Activated naive CD4-positive, alpha-beta T cell treated with anti-CD3 and anti-CD28 coated beads, Interleukin-2, amount 50 U/mL, for 72 hours (primary cell): ENCODE measurements at regions not wholly inside any gene's neighbourhood (a gene's known extent, or its start where the extent isn't known, plus 50 kb on each side); places are given as distances from the start of the nearest gene placed in this dataset.
"Not testable (repeated sequence)": the region's sequence is repeated elsewhere in the genome, so short reads cannot be mapped to it uniquely, and the experiment has no call there.

ENCODE experiments used
- ATAC-seq, 2 donors: fragments of 150-1000 bp; cut with Tn5 transposase; 2 replicates each; pipeline ENCODE4 v1.10.0; 2021; ENCODE audit warnings: mild to moderate bottlenecking in 2 of 2, moderate library complexity in 2 of 2
- DNase-seq, 2 donors: peaks; one replicate each; pipeline ENCODE4 v3.0.0; 2021 to 2022; ENCODE audit warnings: low spot score in 2 of 2
- H3K27ac Mint-ChIP-seq, 2 donors: one replicate each; pipeline ENCODE4 v1.8.0; 2022; ENCODE audit warnings: mild to moderate bottlenecking in 2 of 2, mixed read lengths in 2 of 2
- H3K36me3 Mint-ChIP-seq, 2 donors: one replicate each; pipeline ENCODE4 v1.8.0; 2022; ENCODE audit warnings: mixed read lengths in 2 of 2
- H3K9me3 Mint-ChIP-seq, 2 donors: one replicate each; pipeline ENCODE4 v1.8.0; 2022; ENCODE audit warnings: mixed read lengths in 2 of 2

GRCh38 chr2:241985161-241985985, 115.8 kb downstream of the RTP5 start:
- peak overlapping the region in 1 of 2 donors; percentile 22 for H3K27ac Mint-ChIP-seq
- H3K9me3 Mint-ChIP-seq, DNase-seq, H3K36me3 Mint-ChIP-seq: not testable (repeated sequence)
- ATAC-seq = peak in 1 of 2 donors; percentile 63

GRCh38 chr2:241985986-241986329, 116.4 kb downstream of the RTP5 start:
- peaks cover 0 to 7% of the 10 kb centered on the region in 2 donors for H3K9me3 Mint-ChIP-seq
- ATAC-seq = no peak
- H3K36me3 Mint-ChIP-seq = peaks cover 0 to 7% of the 10 kb centered on the region in 2 donors

GRCh38 chr2:241986836-241987641, 117.5 kb downstream of the RTP5 start:
- ATAC-seq = no peak
- Mint-ChIP-seq H3K27ac (no peak overlapping the region), H3K9me3 (peaks cover 0 to 7% of the 10 kb centered on the region in 2 donors), H3K36me3 (peaks cover 0 to 7% of the 10 kb centered on the region in 2 donors)
- no peak for DNase-seq

More at GRCh38 chr2:241985986-241986329, 116.4 kb downstream of the RTP5 start:
- H3K27ac Mint-ChIP-seq = peak overlapping the region in 1 of 2 donors; percentile 22
- DNase-seq = no peak

- Mint-ChIP-seq H3K27ac (no peak overlapping the region), H3K36me3 (peaks cover 0 to 7% of the 10 kb centered on the region in 2 donors), H3K9me3 (peaks cover 0 to 7% of the 10 kb centered on the region in 2 donors)
- no peak for DNase-seq
- no peak for ATAC-seq
Measured at GRCh38 chr2:241987726-241988125, 118.2 kb downstream of the RTP5 start.

- Mint-ChIP-seq H3K27ac (no peak overlapping the region), H3K36me3 (peaks cover 0 to 7% of the 10 kb centered on the region in 2 donors), H3K9me3 (peaks cover 0 to 7% of the 10 kb centered on the region in 2 donors)
- DNase-seq (no peak), ATAC-seq (no peak)
Measured at GRCh38 chr2:241988146-241988545, 118.6 kb downstream of the RTP5 start.

GRCh38 chr2:241989074-241989473, 119.5 kb downstream of the RTP5 start:
- H3K9me3 Mint-ChIP-seq = peaks cover 0 to 7% of the 10 kb centered on the region in 2 donors
- peaks cover 0 to 7% of the 10 kb centered on the region in 2 donors for H3K36me3 Mint-ChIP-seq
- no peak for ATAC-seq
- H3K27ac Mint-ChIP-seq = no peak overlapping the region
- DNase-seq = peak in 1 of 2 donors; percentile 18

- DNase-seq = no peak
- Mint-ChIP-seq H3K36me3 (peaks cover 0 to 7% of the 10 kb centered on the region in 2 donors), H3K27ac (no peak overlapping the region), H3K9me3 (peaks cover 0 to 7% of the 10 kb centered on the region in 2 donors)
- ATAC-seq = no peak
Measured at GRCh38 chr2:241990466-241990865, 120.9 kb downstream of the RTP5 start.

- H3K36me3 Mint-ChIP-seq = peaks cover 0 to 7% of the 10 kb centered on the region in 2 donors
- peaks cover 0 to 7% of the 10 kb centered on the region in 2 donors for H3K9me3 Mint-ChIP-seq
- DNase-seq = no peak
- no peak for ATAC-seq
- H3K27ac Mint-ChIP-seq = no peak overlapping the region
Measured at GRCh38 chr2:241991299-241991698, 121.8 kb downstream of the RTP5 start.

GRCh38 chr2:241992753-241993152, 123.2 kb downstream of the RTP5 start:
- no peaks in the 10 kb centered on the region for H3K36me3 Mint-ChIP-seq
- H3K9me3 Mint-ChIP-seq = no peaks in the 10 kb centered on the region
- DNase-seq (no peak), ATAC-seq (no peak)
- H3K27ac Mint-ChIP-seq = no peak overlapping the region

GRCh38 chr2:241993386-241994005, 124.0 kb downstream of the RTP5 start:
- Mint-ChIP-seq H3K36me3 (no peaks in the 10 kb centered on the region), H3K9me3 (no peaks in the 10 kb centered on the region), H3K27ac (peak overlapping the region; percentile 19 to 71)
- DNase-seq (no peak), ATAC-seq (no peak)

GRCh38 chr2:241994086-241994485, 124.6 kb downstream of the RTP5 start:
- Mint-ChIP-seq H3K9me3 (no peaks in the 10 kb centered on the region), H3K36me3 (no peaks in the 10 kb centered on the region), H3K27ac (peak overlapping the region; percentile 22 to 71)
- DNase-seq (no peak), ATAC-seq (no peak)

GRCh38 chr2:241994556-241995213, 125.2 kb downstream of the RTP5 start:
- Mint-ChIP-seq H3K36me3 (no peaks in the 10 kb centered on the region), H3K27ac (no peak overlapping the region), H3K9me3 (no peaks in the 10 kb centered on the region)
- ATAC-seq (no peak), DNase-seq (no peak)

- no peak overlapping the region for H3K27ac Mint-ChIP-seq
- H3K36me3 Mint-ChIP-seq = no peaks in the 10 kb centered on the region
- no peak for DNase-seq
- no peak for ATAC-seq
- H3K9me3 Mint-ChIP-seq = no peaks in the 10 kb centered on the region
Measured at GRCh38 chr2:241996100-241996499, 126.6 kb downstream of the RTP5 start.

- Mint-ChIP-seq H3K9me3 (no peaks in the 10 kb centered on the region), H3K27ac (no peak overlapping the region), H3K36me3 (no peaks in the 10 kb centered on the region)
- DNase-seq = no peak
- no peak for ATAC-seq
Measured at GRCh38 chr2:241997017-241997416, 127.5 kb downstream of the RTP5 start.

GRCh38 chr2:241999184-241999583, 129.7 kb downstream of the RTP5 start:
- no peak for DNase-seq
- no peaks in the 10 kb centered on the region for H3K36me3 Mint-ChIP-seq
- ATAC-seq = no peak
- no peak overlapping the region for H3K27ac Mint-ChIP-seq
- no peaks in the 10 kb centered on the region for H3K9me3 Mint-ChIP-seq

GRCh38 chr2:242001853-242002252, 132.3 kb downstream of the RTP5 start:
- H3K9me3 Mint-ChIP-seq = no peaks in the 10 kb centered on the region

More at GRCh38 chr2:242001853-242002252, 132.3 kb downstream of the RTP5 start:
- H3K36me3 Mint-ChIP-seq = no peaks in the 10 kb centered on the region
- ATAC-seq = no peak
- DNase-seq = no peak
- peak overlapping the region in 1 of 2 donors; percentile 59 for H3K27ac Mint-ChIP-seq
